MCF 10A (cell line): ENCODE measurements at regions not wholly inside any gene's neighbourhood (a gene's known extent, or its start where the extent isn't known, plus 50 kb on each side); places are given as distances from the start of the nearest gene placed in this dataset.

Experiments
- BruUV-seq: library from RNA; stranded (reverse); fragments of 400-500 nt; replicated peaks from 2 replicates; lab custom pipeline; 2021; lab: Mats Ljungman, UMichigan
- CTCF ChIA-PET: fragments of 300-600 bp; sonication (Branson Sonifier 250); formaldehyde crosslinking; extraction: SDS; loops from one replicate; lab custom pipeline; 2021; ENCODE audit warnings: antibody characterized with exemption, inconsistent platforms; lab: Yijun Ruan, JAX
- POLR2A ChIA-PET: fragments of 300-600, 350-650 bp; sonication (Branson Sonifier 250); formaldehyde crosslinking; extraction: SDS; loops from one replicate; lab custom pipeline; 2020; ENCODE audit warnings: antibody characterized with exemption, inconsistent platforms; lab: Yijun Ruan, JAX
- DNase-seq: peaks from one replicate; pipeline ENCODE4 v3.0.0-alpha.2; 2018; ENCODE audit not compliant: unreplicated experiment
- H3K27ac Mint-ChIP-seq: one replicate; pipeline ENCODE4 v1.8.0; 2022; ENCODE audit warnings: mild to moderate bottlenecking, low read depth, mixed read lengths; ENCODE audit not compliant: unreplicated experiment
- H3K27me3 Mint-ChIP-seq: one replicate; pipeline ENCODE4 v1.8.0; 2022; ENCODE audit warnings: mixed read lengths; ENCODE audit not compliant: insufficient read depth, unreplicated experiment
- H3K36me3 Mint-ChIP-seq: one replicate; pipeline ENCODE4 v1.8.0; 2022; ENCODE audit warnings: mild to moderate bottlenecking, moderate library complexity, mixed read lengths; ENCODE audit not compliant: insufficient read depth, unreplicated experiment
- H3K4me1 Mint-ChIP-seq: one replicate; pipeline ENCODE4 v1.8.0; 2022; ENCODE audit warnings: mixed read lengths; ENCODE audit not compliant: insufficient read depth, unreplicated experiment
- H3K4me3 Mint-ChIP-seq: one replicate; pipeline ENCODE4 v1.8.0; 2022; ENCODE audit warnings: mild to moderate bottlenecking, moderate library complexity, mixed read lengths; ENCODE audit not compliant: unreplicated experiment
- H3K9me3 Mint-ChIP-seq: one replicate; pipeline ENCODE4 v1.8.0; 2022; ENCODE audit warnings: mixed read lengths; ENCODE audit not compliant: unreplicated experiment
- intact Hi-C: fragments of 100-400 bp; cut with micrococcal nuclease; formaldehyde crosslinking; loops from 2 replicates; pipeline ENCODE4 v1.14.1; 2022
- TF ChIP-seq, protein P1 (sequence below): fragments of 200-600 bp; IDR thresholded peaks from one replicate; pipeline ENCODE4 v1.8.0; 2022; ENCODE audit warnings: antibody characterized with exemption, mild to moderate bottlenecking; ENCODE audit not compliant: unreplicated experiment

- Mint-ChIP-seq H3K9me3 (no peaks in the 10 kb centered on the region), H3K4me3 (no peak overlapping the region), H3K4me1 (peaks cover 62% of the 10 kb centered on the region), H3K27ac (no peak overlapping the region), H3K27me3 (no peaks in the 10 kb centered on the region), H3K36me3 (peaks cover 5% of the 10 kb centered on the region)
- intact Hi-C loops = loop anchor here (5.0 kb wide), 1 partner anchor 43 kb away; no protein-coding TSS in a partner anchor
- CTCF ChIA-PET = interaction anchor here (0.8 to 3.9 kb wide), 4 partner anchors 41 to 106 kb away, joined by 3 to 16 read pairs (median 6); no protein-coding TSS in a partner anchor
- TF ChIP-seq, protein P1, sequence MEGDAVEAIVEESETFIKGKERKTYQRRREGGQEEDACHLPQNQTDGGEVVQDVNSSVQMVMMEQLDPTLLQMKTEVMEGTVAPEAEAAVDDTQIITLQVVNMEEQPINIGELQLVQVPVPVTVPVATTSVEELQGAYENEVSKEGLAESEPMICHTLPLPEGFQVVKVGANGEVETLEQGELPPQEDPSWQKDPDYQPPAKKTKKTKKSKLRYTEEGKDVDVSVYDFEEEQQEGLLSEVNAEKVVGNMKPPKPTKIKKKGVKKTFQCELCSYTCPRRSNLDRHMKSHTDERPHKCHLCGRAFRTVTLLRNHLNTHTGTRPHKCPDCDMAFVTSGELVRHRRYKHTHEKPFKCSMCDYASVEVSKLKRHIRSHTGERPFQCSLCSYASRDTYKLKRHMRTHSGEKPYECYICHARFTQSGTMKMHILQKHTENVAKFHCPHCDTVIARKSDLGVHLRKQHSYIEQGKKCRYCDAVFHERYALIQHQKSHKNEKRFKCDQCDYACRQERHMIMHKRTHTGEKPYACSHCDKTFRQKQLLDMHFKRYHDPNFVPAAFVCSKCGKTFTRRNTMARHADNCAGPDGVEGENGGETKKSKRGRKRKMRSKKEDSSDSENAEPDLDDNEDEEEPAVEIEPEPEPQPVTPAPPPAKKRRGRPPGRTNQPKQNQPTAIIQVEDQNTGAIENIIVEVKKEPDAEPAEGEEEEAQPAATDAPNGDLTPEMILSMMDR = peak; percentile 7
- POLR2A ChIA-PET = interaction anchor here (0.7 to 1.4 kb wide), 4 partner anchors 15 to 72 kb away, joined by 3 to 8 read pairs (median 3); no protein-coding TSS in a partner anchor
- BruUV-seq = no TSS peak
- no peak for DNase-seq
Measured at GRCh38 chr1:93734999-93735398, 53.4 kb upstream of the BCAR3 start.

GRCh38 chr1:93733340-93733739 is 51.7 kb upstream of the BCAR3 start:
- intact Hi-C loops = no loop called here
- Mint-ChIP-seq H3K9me3 (no peaks in the 10 kb centered on the region), H3K4me3 (no peak overlapping the region), H3K36me3 (peaks cover 6% of the 10 kb centered on the region), H3K27me3 (no peaks in the 10 kb centered on the region), H3K27ac (peak overlapping the region; percentile 21), H3K4me1 (peaks cover 55% of the 10 kb centered on the region)
- CTCF ChIA-PET = no interaction called here
- BruUV-seq = no TSS peak
- DNase-seq = no peak
- TF ChIP-seq, protein P1 = no peak
- POLR2A ChIA-PET = no interaction called here

GRCh38 chr1:93732514-93732913 is 50.9 kb upstream of the BCAR3 start:
- intact Hi-C loops = no loop called here
- Mint-ChIP-seq H3K9me3 (no peaks in the 10 kb centered on the region), H3K27ac (peak overlapping the region; percentile 21), H3K4me3 (no peak overlapping the region), H3K4me1 (peaks cover 51% of the 10 kb centered on the region), H3K36me3 (peaks cover 6% of the 10 kb centered on the region), H3K27me3 (no peaks in the 10 kb centered on the region)
- BruUV-seq = no TSS peak
- POLR2A ChIA-PET = no interaction called here
- CTCF ChIA-PET = no interaction called here
- TF ChIP-seq, protein P1 = no peak
- no peak for DNase-seq
